ENCODE measurements at regions not wholly inside any gene's neighbourhood (a gene's known extent, or its start where the extent isn't known, plus 50 kb on each side); places are given as distances from the start of the nearest gene placed in this dataset.

DNA sequence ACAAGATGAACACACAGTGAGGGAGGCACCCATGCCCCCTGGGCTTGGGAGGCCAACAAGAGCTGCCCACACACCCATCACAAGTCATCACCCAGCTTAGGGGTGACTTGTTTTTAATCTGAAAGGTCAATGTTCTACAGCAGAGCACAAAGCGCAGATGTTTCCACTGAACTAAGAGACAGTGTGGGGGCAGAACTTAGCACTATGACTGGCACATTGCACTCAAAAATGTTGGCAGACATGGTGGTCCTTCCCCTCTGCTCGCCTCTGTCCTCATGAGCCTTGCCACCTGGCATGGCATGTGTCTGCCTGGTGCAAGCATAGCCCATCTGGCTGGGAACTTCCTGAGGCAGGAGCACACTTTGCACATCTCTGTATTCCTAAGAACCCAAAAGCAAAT, 81.4 kb upstream of the ZNF98 start:
- 55% methylated on average over 2 of the region's 2 CpGs; no CpG with 5 or more reads in 1 of the 2 experiments for WGBS, 2 experiments (ENCODE audit: extremely low coverage in 1 of 2, insufficient coverage in 1 of 2, insufficient read length in 1 of 2, insufficient replicate concordance in 2 of 2, low coverage in 1 of 2, low lambda C conversion rate in 2 of 2, missing lambda C conversion rate in 1 of 2)
- no peak overlapping the region for H3K14ac ChIP-seq (ENCODE audit: insufficient read length)
- TF ChIP-seq, protein P1, sequence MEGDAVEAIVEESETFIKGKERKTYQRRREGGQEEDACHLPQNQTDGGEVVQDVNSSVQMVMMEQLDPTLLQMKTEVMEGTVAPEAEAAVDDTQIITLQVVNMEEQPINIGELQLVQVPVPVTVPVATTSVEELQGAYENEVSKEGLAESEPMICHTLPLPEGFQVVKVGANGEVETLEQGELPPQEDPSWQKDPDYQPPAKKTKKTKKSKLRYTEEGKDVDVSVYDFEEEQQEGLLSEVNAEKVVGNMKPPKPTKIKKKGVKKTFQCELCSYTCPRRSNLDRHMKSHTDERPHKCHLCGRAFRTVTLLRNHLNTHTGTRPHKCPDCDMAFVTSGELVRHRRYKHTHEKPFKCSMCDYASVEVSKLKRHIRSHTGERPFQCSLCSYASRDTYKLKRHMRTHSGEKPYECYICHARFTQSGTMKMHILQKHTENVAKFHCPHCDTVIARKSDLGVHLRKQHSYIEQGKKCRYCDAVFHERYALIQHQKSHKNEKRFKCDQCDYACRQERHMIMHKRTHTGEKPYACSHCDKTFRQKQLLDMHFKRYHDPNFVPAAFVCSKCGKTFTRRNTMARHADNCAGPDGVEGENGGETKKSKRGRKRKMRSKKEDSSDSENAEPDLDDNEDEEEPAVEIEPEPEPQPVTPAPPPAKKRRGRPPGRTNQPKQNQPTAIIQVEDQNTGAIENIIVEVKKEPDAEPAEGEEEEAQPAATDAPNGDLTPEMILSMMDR (IDR thresholded peaks at IDR 0.05; ENCODE audit: control extremely low read depth in 1 of 3, insufficient read depth in 1 of 3, low read depth in 1 of 3, low read length in 3 of 3), result no peak
- TF ChIP-seq RXRA (IDR thresholded peaks at IDR 0.05; ENCODE audit: insufficient read depth, low read depth, low read length) (no peak), RBBP5 (IDR thresholded peaks at IDR 0.05; ENCODE audit: borderline replicate concordance, low read depth, low read length) (no peak), SRF (IDR thresholded peaks at IDR 0.05; ENCODE audit: low read depth, low read length) (no peak), RFX5 (IDR thresholded peaks at IDR 0.05; ENCODE audit: borderline replicate concordance, low read depth, low read length) (no peak), GABPA (IDR thresholded peaks at IDR 0.05; ENCODE audit: borderline replicate concordance, insufficient read depth, low read length) (no peak), RAD21 (IDR thresholded peaks at IDR 0.05 in 1 of 2, conservative IDR thresholded peaks at IDR 0.05 in 1 of 2; ENCODE audit: low read depth in 2 of 2, low read length in 2 of 2) (no peak), SUZ12 (IDR thresholded peaks at IDR 0.05; ENCODE audit: low read length) (no peak), CBX8 (IDR thresholded peaks at IDR 0.05; ENCODE audit: borderline replicate concordance, low read depth, low read length) (no peak)

More for the DNA sequence above, 81.4 kb upstream of the ZNF98 start:
- Histone ChIP-seq H2BK15ac (ENCODE audit: low read length) (no peak overlapping the region), H3K4me2 (ENCODE audit: insufficient read depth in 1 of 2, low read depth in 2 of 2, low read length in 2 of 2) (no peak overlapping the region), H3K4ac (replicated peaks; ENCODE audit: insufficient read length, low read depth, low read length) (no peak overlapping the region), H4K20me1 (replicated peaks in 1 of 2; ENCODE audit: control insufficient read depth in 1 of 2, insufficient read depth in 2 of 2, low read length in 2 of 2) (no peaks in the 10 kb centered on the region), H2AFZ (ENCODE audit: low read length) (no peak overlapping the region), H2BK120ac (replicated peaks; ENCODE audit: low read depth, low read length) (no peak overlapping the region), H3K27me3 (replicated peaks in 1 of 4; ENCODE audit: control insufficient read depth in 3 of 4, extremely low read depth in 1 of 4, insufficient read depth in 3 of 4, low read length in 3 of 4) (no peaks in the 10 kb centered on the region), H2AK5ac (ENCODE audit: low read depth, low read length) (no peak overlapping the region), H3K27ac (ENCODE audit: low read depth, low read length) (no peak overlapping the region), H3K4me1 (replicated peaks in 1 of 4; ENCODE audit: control insufficient read depth in 3 of 4, insufficient read depth in 4 of 4, low read length in 3 of 4) (no peaks in the 10 kb centered on the region), H3K18ac (ENCODE audit: extremely low read depth, low read length) (no peak overlapping the region), H3K9ac (replicated peaks in 1 of 4; ENCODE audit: extremely low read depth in 1 of 4, low read depth in 3 of 4, low read length in 3 of 4) (no peak overlapping the region), H4K5ac (ENCODE audit: insufficient read length, low read depth, low read length) (no peak overlapping the region), H3K36me3 (ENCODE audit: control insufficient read depth in 2 of 4, insufficient read depth in 4 of 4, low read length in 3 of 4) (no peaks in the 10 kb centered on the region), H3K56ac (replicated peaks; ENCODE audit: insufficient read length, low read depth, low read length) (no peak overlapping the region), H3K23me2 (ENCODE audit: low read depth, low read length) (no peaks in the 10 kb centered on the region), H3K23ac (ENCODE audit: insufficient read length) (no peak overlapping the region), H3K79me2 (ENCODE audit: control insufficient read depth in 1 of 2, insufficient read depth in 2 of 2, low read length in 2 of 2) (no peaks in the 10 kb centered on the region), H2BK20ac (ENCODE audit: low read length) (no peak overlapping the region), H2BK12ac (ENCODE audit: low read depth, low read length) (no peak overlapping the region), H4K8ac (ENCODE audit: extremely low read depth, insufficient read depth, low read length) (no peak overlapping the region), H3K79me1 (ENCODE audit: low read depth, low read length) (no peaks in the 10 kb centered on the region), H2BK5ac (ENCODE audit: low read depth, low read length) (no peak overlapping the region), H4K91ac (replicated peaks; ENCODE audit: insufficient read length, low read length) (no peak overlapping the region), H3K4me3 (ENCODE audit: extremely low read depth in 1 of 4, insufficient read depth in 2 of 4, low read depth in 3 of 4, low read length in 4 of 4) (no peak overlapping the region), H3K9me3 (ENCODE audit: insufficient read depth in 2 of 2, low read depth in 1 of 2, low read length in 1 of 2) (peaks cover 71 to 93% of the 10 kb centered on the region in 2 experiments)
- ChIA-PET POLR2A (ENCODE audit: partially characterized antibody) (no interaction called here), CTCF (ENCODE audit: partially characterized antibody) (no interaction called here)
- DNase-seq (ENCODE audit: low read depth in 1 of 2, low spot score in 2 of 2), result no peak
- FAIRE-seq, result no peak

All from H1 (cell line).